HG03378 (cell line): ENCODE measurements at regions not wholly inside any gene's neighbourhood (a gene's known extent, or its start where the extent isn't known, plus 50 kb on each side); places are given as distances from the start of the nearest gene placed in this dataset.
"Not testable (repeated sequence)": the region's sequence is repeated elsewhere in the genome, so short reads cannot be mapped to it uniquely, and the experiment has no call there.

Experiments used
- ATAC-seq: cut with Tn5 transposase; IDR thresholded peaks from one replicate; pipeline ENCODE4 v1.9.1; 2021; ENCODE audit warnings: mild to moderate bottlenecking, moderate library complexity; ENCODE audit not compliant: unreplicated experiment

DNA sequence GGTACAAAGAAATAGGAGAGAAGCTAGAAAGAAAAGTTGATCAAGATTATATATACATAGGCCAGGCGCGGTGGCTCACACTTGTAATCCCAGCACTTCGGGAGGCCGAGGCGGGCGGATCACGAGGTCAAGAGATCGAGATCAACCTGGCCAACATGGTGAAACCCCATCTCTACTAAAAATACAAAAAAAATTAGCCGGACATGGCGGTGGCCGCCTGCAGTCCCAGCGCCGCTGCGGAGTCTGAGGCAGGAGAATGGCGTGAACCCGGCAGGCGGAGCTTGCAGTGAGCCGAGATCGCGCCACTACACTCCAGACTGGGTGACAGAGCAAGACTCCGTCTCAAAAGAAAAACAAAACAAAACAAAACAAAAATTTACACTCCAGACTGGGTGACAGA, 798.3 kb upstream of the CDH9 start:
- ATAC-seq: not testable (repeated sequence)

DNA sequence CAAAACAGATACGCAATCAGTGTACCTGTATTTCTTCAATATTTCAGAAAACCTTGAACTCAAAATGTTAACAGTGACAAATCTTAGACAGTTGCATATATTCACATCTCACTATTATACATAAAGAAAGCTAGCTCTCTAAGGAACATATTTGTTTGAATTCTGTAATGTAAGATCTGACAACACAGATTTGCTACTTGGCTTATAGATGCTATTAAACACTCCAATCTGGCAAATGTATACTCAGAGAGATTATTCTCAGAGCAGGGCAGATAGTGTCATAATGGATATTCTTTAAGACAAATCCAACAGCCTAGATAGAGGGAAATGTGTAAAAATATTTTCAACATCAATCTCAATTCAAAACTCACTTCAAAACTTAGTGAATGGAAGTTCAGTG, 794.5 kb upstream of the CDH9 start:
- ATAC-seq: no peak

- ATAC-seq: no peak
Measured at GRCh38 chr5:27830546-27830945, 792.2 kb upstream of the CDH9 start.

DNA sequence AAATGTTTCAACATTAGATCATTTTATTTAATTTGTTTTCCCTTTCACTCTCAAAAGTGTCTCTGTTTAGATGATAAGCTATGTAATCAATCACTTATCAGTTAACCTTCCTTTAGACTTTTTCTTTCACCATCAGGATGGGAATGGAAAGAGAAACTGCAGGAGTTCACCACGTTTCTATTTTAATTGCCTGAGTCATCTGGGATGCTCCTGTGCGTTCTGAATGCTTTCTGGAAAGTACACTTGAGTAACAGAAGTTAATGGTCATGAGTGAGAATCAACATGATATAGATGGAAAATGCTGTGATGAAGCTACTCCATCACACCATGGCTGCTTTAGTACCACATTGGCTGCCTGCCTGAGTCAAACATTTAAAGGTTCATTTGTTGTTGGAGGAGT, 783.3 kb upstream of the CDH9 start:
- no peak for ATAC-seq

- no peak for ATAC-seq
Measured at GRCh38 chr5:27818888-27819287, 780.5 kb upstream of the CDH9 start.

- no peak for ATAC-seq
Measured at GRCh38 chr5:27814983-27815382, 776.6 kb upstream of the CDH9 start.

- no peak for ATAC-seq
Measured at GRCh38 chr5:27814286-27814685, 775.9 kb upstream of the CDH9 start.

GRCh38 chr5:27810458-27810857, 772.1 kb upstream of the CDH9 start:
- ATAC-seq: no peak

DNA sequence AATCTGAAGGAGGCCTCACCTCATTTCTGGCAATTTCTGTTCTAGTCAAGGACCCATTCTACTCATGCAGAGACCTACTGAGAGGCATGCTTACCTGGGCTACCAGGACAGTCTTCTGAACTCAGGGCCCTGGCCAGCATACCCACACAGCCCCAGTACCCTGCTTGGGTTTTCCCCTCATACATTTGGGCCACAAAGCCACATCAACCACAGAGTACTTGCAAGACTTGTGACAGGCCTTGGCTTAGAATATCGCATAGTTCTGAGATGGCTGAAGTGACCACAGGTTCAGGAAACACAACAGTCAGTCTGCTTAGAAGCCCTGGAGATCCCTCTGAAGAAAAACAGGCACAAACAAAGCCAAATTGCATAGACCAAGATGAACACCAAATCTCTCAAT, 758.8 kb upstream of the CDH9 start:
- no peak for ATAC-seq

DNA sequence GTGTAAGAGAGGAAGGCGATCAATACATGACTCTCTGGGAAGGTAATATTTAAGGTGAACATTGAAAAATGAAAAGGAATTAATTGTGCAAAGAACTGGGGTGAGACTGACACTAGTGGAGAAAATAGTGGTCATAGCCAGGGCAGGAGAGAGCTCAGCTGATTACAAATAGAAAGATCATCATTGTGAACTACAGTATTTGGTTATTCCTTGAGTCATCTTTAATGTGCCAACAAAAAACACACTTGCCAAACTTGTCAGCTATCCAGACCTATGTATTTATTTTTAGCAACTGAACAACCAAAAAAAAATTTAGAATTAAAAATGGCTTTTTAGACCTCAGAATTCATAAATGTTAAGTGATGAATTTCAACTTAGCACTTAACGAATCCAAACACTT, 749.8 kb upstream of the CDH9 start:
- ATAC-seq: no peak

DNA sequence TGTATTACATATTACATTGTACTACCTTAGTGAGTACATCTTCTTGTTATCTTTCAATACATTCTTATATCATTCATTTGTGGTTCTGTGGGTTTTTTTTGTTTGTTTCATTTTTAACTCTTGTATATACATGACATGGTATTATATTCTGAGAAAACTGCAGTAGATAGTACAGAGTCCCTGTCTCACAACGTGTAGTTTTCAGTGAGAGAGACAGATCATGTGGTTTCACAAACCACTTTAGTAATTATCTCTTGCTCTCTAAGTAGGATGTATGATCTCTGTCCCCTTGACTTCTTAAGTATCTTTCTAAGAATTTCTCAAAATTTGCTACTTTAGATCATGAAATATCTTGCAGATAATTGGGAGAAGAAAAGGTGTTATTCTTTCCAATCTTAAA, 745.9 kb upstream of the CDH9 start:
- no peak for ATAC-seq

DNA sequence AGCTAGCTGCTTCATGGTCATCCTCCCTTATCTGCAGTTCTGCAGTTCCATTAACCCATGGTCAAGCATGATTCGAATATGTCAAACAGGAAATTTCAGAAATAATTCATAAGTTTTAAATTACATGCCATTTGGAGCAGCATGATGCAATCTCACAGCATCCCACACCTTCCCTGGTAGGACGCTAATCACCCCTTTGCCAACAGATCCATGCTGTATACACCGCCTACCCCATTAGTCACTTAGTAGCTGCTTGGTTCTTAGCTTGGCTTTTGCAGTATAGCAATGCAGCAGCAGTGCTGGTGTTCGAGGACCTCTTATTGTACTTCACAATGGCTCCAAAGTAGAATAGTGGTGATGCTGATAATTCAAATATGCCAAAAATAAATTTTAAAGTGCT, 739.7 kb upstream of the CDH9 start:
- ATAC-seq: no peak

- ATAC-seq: no peak
Measured at GRCh38 chr5:27773636-27774035, 735.2 kb upstream of the CDH9 start.

DNA sequence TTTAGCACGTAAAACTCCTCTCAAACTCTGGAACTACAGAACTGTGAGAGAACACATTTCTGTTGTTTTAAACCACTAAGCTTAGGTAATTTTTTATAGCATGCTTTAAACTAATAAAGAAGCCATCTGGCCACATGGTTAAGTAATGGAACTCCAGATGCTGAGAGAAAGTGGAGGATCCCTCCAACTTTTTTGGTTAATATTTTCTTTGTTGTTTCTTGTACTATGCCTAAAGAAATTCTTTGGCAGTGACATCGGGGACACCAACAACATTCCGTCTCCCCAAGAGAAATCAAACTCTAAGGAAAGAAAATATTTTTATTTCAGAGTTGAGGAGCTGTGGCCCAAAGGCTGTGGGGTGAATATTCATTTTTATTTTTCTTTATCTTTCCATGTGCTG, 734.8 kb upstream of the CDH9 start:
- no peak for ATAC-seq

- ATAC-seq: no peak
Measured at GRCh38 chr5:27769748-27770402, 731.5 kb upstream of the CDH9 start.

GRCh38 chr5:27748847-27749246, 710.5 kb upstream of the CDH9 start:
- no peak for ATAC-seq

DNA sequence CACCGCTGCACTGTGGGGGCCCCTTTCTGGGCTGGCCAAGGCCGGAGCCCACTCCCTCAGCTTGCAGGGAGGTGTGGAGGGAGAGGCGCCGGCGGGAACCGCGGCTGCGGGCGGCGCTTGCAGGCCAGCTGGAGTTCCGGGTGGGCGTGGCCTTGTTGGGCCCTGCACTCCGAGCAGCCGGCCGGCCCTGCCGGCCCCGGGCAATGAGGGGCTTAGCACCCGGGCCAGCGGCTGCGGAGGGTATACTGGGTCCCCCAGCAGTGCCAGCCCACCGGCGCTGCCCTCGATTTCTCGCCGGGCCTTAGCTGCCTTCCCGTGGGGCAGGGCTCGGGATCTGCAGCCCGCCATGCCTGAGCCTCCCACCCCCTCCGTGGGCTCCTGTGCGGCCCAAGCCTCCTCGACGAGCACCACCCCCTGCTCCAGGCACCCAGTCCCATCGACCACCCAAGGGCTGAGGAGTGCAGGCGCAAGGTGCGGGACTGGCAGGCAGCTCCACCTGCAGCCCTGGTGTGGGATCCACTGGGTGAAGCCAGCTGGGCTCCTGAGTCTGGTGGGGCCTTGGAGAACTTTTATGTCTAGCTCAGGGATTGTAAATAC, 705.1 kb upstream of the CDH9 start:
- ATAC-seq: not testable (repeated sequence)

- ATAC-seq: no peak
Measured at GRCh38 chr5:27742805-27743204, 704.4 kb upstream of the CDH9 start.

DNA sequence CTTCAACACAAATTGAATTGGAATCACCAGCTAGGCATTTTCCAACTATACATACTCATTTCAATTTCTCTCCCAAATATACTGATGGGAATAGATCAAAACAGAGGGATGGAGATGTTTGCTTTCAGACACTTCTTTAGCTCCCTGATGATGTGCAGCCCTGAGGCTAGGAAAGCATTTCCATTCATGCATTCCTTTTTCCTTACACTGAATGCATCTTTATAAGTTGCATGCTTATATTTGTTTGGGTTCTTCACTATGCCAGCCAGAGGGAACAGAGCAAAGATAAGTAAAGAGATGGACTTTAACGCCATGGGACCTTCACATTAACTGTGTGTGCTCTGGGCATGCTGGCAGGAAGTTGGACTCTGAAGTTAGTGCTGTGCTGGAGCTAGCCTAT, 696.5 kb upstream of the CDH9 start:
- ATAC-seq: no peak

GRCh38 chr5:27733237-27733636, 694.9 kb upstream of the CDH9 start:
- ATAC-seq: no peak

GRCh38 chr5:27727254-27727653, 688.9 kb upstream of the CDH9 start:
- ATAC-seq: no peak

DNA sequence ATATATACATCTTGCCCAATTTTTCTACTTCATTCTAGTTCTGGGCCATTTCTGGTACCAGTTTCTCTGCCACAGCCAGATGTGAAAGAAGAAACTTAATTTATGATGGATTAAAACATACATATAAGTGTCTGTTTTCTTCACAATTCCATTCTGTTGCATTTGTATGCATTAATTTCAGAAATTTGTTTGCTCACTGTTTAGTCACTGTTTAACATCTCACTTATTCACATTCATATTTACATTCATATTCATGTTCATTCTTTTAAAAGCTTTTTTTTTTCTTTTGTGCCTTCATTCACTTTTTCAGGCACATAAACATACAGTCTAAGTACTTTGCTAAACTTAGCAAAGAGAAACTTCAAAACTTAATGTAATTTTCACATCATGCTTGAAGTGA, 684.0 kb upstream of the CDH9 start:
- no peak for ATAC-seq

GRCh38 chr5:27708534-27708933, 670.1 kb upstream of the CDH9 start:
- no peak for ATAC-seq
